Body of pancreas (tissue), 4 donors: ENCODE measurements at regions not wholly inside any gene's neighbourhood (a gene's known extent, or its start where the extent isn't known, plus 50 kb on each side); places are given as distances from the start of the nearest gene placed in this dataset.

Source experiments
- ATAC-seq: fragments of 150-250 bp; one replicate; pipeline ENCODE4 v1.9.1; 2016
- DNase-seq, 4 donors: peaks; one replicate each; pipeline ENCODE4 v3.0.0-alpha.2; 2019
- H3K27ac ChIP-seq, 4 donors: fragments of 200-600 bp; sonication (generic); 1 replicate in 3 of 4; 2 replicates in 1 of 4; pipeline versions ENCODE4 v1.5.1 to v1.6.1; 2016 to 2019; ENCODE audit warnings: mild to moderate bottlenecking in 1 of 4, mixed read lengths in 1 of 4, moderate library complexity in 1 of 4
- H3K27me3 ChIP-seq, 2 donors: fragments of 200-600 bp; sonication (generic); one replicate each; pipeline ENCODE4 v1.6.0; 2016; ENCODE audit warnings: mild to moderate bottlenecking in 1 of 2
- H3K36me3 ChIP-seq, 2 donors: fragments of 200-600 bp; sonication (generic); replicated peaks in 1 of 2; 2 replicates each; pipeline ENCODE4 v1.5.1; 2016; ENCODE audit warnings: low read depth in 2 of 2; ENCODE audit not compliant: insufficient read depth in 1 of 2
- H3K4me1 ChIP-seq: fragments of 200-600 bp; sonication (generic); one replicate; pipeline ENCODE4 v1.6.0; 2016
- H3K4me3 ChIP-seq, 2 donors: fragments of 200-600 bp; sonication (generic); 1 replicate in 1 of 2; 2 replicates in 1 of 2; pipeline ENCODE4 v1.5.1; 2016 to 2019
- H3K9me3 ChIP-seq, 3 donors: fragments of 200-600 bp; sonication (generic); 1 replicate in 2 of 3; 2 replicates in 1 of 3; pipeline ENCODE4 v1.5.1; 2016
- POLR2A ChIP-seq, 3 donors: fragments of 450-650 bp; IDR thresholded peaks; one replicate each; pipeline ENCODE4 v1.6.1; 2016; ENCODE audit warnings: antibody characterized with exemption in 3 of 3, mild to moderate bottlenecking in 2 of 3
- WGBS, 2 donors: methylation state at CpG; one replicate each; pipeline ENCODE4 v1.1.5; 2017; 5-methylcytosine and 5-hydroxymethylcytosine counted together
- intact Hi-C: fragments of 100-400 bp; cut with DNase I; formaldehyde crosslinking; loops from one replicate; pipeline ENCODE4 v1.15.1; 2023
- TF ChIP-seq, protein P1 (sequence below), 7 experiments: fragments of 450-650 bp in 4 of 7; fragments of 200-600 bp in 3 of 7; sonication (generic) in 3 of 7; IDR thresholded peaks; one replicate each; pipeline ENCODE4 v1.5.1; 2016 to 2019; ENCODE audit warnings: antibody characterized with exemption in 7 of 7

DNA sequence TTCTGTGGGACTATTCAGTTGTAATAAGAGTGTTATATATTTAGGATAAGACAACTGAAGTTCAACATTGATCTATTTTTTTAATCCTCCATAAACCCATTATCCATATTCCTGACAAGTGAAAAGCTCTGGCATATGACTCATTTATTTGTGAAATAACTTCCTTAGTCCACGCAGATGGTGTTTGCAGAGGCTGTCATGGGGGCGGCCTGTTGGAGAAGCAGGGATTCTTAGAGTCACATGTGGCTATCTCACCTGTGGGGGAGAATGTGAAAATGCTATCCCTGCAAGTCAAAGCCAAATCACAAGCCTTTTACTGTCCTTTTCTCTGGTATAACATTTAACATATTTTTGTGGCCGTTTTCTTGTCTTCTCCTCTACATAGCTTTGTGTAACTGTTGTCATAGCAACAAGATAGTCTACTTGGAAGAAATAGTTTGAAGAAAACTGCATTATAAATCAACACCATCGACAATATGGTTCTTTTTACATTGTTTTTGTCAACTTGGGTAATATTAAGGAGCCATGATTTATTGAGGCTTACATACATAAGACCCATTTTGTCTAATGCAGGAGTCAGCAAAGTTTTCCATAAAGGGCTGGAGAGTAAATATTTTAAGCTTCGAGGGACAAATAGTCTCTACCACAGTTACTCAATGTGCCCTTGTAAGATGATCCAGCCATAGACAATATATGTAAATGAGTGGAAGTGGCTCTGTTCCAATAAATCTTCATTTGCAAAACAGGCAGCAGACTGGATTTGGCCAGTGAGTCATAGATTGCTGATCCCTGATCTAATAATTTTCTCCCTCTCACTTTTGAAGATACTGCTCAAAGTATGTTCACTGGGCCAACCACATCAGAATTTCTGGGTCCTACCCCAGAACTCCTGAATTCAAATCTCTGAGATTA lies 395.0 kb downstream of the DTHD1 start:
- TF ChIP-seq, protein P1, sequence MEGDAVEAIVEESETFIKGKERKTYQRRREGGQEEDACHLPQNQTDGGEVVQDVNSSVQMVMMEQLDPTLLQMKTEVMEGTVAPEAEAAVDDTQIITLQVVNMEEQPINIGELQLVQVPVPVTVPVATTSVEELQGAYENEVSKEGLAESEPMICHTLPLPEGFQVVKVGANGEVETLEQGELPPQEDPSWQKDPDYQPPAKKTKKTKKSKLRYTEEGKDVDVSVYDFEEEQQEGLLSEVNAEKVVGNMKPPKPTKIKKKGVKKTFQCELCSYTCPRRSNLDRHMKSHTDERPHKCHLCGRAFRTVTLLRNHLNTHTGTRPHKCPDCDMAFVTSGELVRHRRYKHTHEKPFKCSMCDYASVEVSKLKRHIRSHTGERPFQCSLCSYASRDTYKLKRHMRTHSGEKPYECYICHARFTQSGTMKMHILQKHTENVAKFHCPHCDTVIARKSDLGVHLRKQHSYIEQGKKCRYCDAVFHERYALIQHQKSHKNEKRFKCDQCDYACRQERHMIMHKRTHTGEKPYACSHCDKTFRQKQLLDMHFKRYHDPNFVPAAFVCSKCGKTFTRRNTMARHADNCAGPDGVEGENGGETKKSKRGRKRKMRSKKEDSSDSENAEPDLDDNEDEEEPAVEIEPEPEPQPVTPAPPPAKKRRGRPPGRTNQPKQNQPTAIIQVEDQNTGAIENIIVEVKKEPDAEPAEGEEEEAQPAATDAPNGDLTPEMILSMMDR (IDR thresholded peaks at IDR 0.05), result no peak
- no peak for TF ChIP-seq POLR2A (IDR thresholded peaks at IDR 0.05)
- WGBS, 2 donors, result 35 to 49% methylated on average over 5 of the region's 5 CpGs
- intact Hi-C loops, result no loop called here
- H3K27me3 ChIP-seq, result no peaks in the 10 kb centered on the region
- H3K4me3 ChIP-seq, result no peak overlapping the region
- H3K36me3 ChIP-seq, result no peaks in the 10 kb centered on the region
- ATAC-seq (no peak), DNase-seq (no peak)
- no peak overlapping the region for H3K27ac ChIP-seq
- no peaks in the 10 kb centered on the region for H3K9me3 ChIP-seq
- H3K4me1 ChIP-seq, result no peaks in the 10 kb centered on the region

DNA sequence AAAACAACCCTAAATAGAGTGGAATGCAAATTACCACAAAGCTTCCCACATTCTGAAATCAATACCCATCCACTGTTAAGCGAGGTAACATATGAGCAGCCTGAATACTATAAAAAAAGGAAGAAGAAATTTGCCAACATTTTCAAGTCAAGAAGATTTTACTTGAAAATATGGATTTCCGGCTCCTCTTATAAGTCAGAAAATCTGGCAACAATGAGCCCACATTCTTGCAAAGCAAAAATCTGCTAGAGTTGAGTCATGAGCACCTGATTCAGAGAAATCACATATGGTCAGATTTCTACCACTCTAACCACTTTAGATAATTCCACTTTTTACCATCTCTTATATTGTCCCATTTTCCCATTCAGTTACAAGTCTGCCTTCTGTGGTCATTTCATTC lies 395.7 kb downstream of the DTHD1 start:
- H3K36me3 ChIP-seq, result no peaks in the 10 kb centered on the region
- no peak for DNase-seq
- H3K9me3 ChIP-seq, result no peaks in the 10 kb centered on the region
- 64 to 71% methylated on average over 2 of the region's 2 CpGs for WGBS, 2 donors
- intact Hi-C loops, result no loop called here
- H3K4me1 ChIP-seq, result no peaks in the 10 kb centered on the region
- no peak overlapping the region for H3K4me3 ChIP-seq
- no peak overlapping the region for H3K27ac ChIP-seq
- no peak for TF ChIP-seq POLR2A (IDR thresholded peaks at IDR 0.05)
- TF ChIP-seq, protein P1 (IDR thresholded peaks at IDR 0.05), result no peak
- ATAC-seq, result no peak
- H3K27me3 ChIP-seq, result no peaks in the 10 kb centered on the region

GRCh38 chr4:36677874-36678273 lies 396.5 kb downstream of the DTHD1 start:
- Histone ChIP-seq H3K9me3 (no peaks in the 10 kb centered on the region), H3K36me3 (no peaks in the 10 kb centered on the region), H3K27me3 (no peaks in the 10 kb centered on the region), H3K27ac (no peak overlapping the region), H3K4me3 (no peak overlapping the region), H3K4me1 (no peaks in the 10 kb centered on the region)
- DNase-seq (no peak), ATAC-seq (no peak)
- intact Hi-C loops, result no loop called here
- 10 to 28% methylated on average over 1 of the region's 1 CpG for WGBS, 2 donors
- TF ChIP-seq, protein P1 (IDR thresholded peaks at IDR 0.05), result no peak
- TF ChIP-seq POLR2A (IDR thresholded peaks at IDR 0.05), result no peak

GRCh38 chr4:36687681-36688080 lies 406.3 kb downstream of the DTHD1 start:
- Histone ChIP-seq H3K27ac (no peak overlapping the region), H3K9me3 (no peaks in the 10 kb centered on the region), H3K36me3 (no peaks in the 10 kb centered on the region), H3K4me1 (no peaks in the 10 kb centered on the region), H3K27me3 (no peaks in the 10 kb centered on the region), H3K4me3 (no peak overlapping the region)
- no peak for TF ChIP-seq POLR2A (IDR thresholded peaks at IDR 0.05)
- TF ChIP-seq, protein P1 (IDR thresholded peaks at IDR 0.05), result no peak
- 24 to 52% methylated on average over 1 of the region's 1 CpG for WGBS, 2 donors
- ATAC-seq, result no peak
- DNase-seq, result no peak
- intact Hi-C loops, result no loop called here

DNA sequence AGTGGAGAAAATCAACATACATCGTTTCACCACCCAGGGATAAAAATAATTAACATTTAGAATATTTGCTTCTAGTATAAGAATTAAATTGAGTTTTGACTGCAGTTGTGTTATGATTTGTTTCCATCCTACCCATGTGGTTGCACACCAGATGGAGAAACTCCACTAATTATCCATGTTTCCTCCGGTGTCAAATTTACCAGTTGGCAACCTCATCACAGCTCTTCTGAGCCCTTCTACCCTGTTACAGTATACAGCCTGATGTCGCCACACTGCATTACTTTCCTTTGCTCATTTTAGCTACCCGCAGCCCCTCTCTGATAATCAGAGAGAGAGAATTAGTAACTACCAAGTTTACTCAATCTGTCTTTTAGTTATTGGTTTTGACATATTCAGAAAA lies 411.2 kb downstream of the DTHD1 start:
- Histone ChIP-seq H3K9me3 (no peaks in the 10 kb centered on the region), H3K36me3 (no peaks in the 10 kb centered on the region), H3K4me3 (no peak overlapping the region), H3K4me1 (no peaks in the 10 kb centered on the region), H3K27ac (no peak overlapping the region), H3K27me3 (no peaks in the 10 kb centered on the region)
- no peak for ATAC-seq
- WGBS, 2 donors, result 73 to 77% methylated on average over 4 of the region's 4 CpGs
- no peak for DNase-seq
- intact Hi-C loops, result no loop called here
- no peak for TF ChIP-seq POLR2A (IDR thresholded peaks at IDR 0.05)
- TF ChIP-seq, protein P1 (IDR thresholded peaks at IDR 0.05), result no peak
